IPS-11a (cell line): ENCODE measurements at regions not wholly inside any gene's neighbourhood (a gene's known extent, or its start where the extent isn't known, plus 50 kb on each side); places are given as distances from the start of the nearest gene placed in this dataset.

ENCODE experiments used
- H3K4me3 ChIP-seq: one replicate; pipeline ENCODE4 v1.5.1; 2013; ENCODE audit warnings: low read depth, low read length, control low read depth

DNA sequence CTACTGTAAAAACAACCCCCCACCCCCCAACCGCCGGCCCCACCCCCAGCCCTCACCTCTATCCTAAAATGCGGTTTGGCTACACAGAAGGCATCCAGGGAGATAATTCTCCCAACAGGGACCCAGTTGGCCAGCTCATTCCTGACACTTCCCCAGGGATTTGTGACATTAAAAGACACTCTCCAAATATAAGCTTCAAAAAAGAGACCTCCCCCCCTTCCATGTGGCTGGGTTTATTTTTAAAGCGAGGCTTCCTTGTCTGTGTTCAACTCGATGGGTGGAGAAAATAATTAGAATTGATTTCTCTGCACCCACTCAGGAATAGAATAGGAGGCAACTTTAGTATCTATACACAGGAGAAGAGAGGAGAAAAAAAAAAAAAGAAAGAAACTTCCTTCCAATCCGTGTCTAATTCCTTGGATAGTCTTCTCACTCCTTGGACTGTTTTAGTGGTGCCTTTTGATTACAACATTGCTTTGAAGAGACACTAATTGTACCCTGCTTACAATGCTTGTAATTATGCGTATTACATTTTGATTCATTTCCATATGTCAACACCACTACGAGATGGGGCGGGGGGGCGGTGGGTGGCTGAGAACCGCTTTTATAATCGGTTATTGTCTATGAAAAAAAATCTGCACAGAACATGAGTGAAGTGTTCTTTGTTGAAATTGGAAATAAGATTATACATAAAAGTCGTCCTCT is 500.4 kb downstream of the MIAT start:
- H3K4me3 ChIP-seq: no peak overlapping the region

DNA sequence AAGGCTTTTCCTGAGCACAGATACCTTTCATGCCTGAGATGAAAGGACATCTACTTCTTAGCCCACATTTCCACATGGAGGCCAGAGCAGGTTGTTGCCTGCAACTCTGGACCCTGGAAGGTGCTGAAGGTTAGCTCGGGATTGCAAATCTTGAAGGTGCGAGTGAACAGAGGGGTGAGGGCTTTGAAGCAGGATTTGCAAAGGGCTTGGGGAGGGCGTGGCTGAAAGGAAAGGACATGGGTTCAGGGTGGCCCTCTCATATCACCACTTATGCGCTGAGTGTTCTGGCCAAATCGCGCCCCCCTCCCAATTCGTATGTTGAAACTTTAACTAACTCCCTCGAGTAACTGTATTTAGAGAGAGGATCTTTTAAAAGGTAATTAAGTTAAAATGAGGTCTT is 501.6 kb downstream of the MIAT start:
- no peak overlapping the region for H3K4me3 ChIP-seq

DNA sequence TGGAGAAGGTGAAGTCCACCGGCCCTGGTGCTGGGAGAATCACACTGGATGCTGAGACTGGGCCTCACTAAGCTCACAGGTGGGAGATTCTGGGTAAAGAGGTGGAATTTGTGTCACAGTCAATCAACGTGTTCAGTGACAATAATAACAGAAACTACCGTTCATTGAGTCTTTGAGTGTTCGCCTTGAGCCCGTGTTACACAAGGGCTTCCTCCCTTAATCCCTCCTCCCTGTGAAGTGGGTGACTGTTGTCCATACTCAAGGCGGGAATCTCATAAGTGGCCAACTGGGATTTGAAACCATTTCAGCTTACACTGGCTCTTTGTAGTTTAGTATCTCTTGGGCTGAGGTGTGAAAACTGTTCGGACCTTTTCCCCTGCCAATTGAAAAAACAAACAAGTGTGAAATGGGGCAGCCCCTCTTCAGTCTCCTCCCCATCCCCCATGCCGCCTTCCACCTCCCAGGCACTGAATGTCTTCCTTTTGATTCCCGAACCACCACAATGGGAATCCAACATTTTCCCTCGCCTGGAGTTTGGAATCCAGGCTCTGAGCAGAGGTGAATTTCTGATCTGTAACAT is 502.4 kb downstream of the MIAT start:
- H3K4me3 ChIP-seq: no peak overlapping the region

DNA sequence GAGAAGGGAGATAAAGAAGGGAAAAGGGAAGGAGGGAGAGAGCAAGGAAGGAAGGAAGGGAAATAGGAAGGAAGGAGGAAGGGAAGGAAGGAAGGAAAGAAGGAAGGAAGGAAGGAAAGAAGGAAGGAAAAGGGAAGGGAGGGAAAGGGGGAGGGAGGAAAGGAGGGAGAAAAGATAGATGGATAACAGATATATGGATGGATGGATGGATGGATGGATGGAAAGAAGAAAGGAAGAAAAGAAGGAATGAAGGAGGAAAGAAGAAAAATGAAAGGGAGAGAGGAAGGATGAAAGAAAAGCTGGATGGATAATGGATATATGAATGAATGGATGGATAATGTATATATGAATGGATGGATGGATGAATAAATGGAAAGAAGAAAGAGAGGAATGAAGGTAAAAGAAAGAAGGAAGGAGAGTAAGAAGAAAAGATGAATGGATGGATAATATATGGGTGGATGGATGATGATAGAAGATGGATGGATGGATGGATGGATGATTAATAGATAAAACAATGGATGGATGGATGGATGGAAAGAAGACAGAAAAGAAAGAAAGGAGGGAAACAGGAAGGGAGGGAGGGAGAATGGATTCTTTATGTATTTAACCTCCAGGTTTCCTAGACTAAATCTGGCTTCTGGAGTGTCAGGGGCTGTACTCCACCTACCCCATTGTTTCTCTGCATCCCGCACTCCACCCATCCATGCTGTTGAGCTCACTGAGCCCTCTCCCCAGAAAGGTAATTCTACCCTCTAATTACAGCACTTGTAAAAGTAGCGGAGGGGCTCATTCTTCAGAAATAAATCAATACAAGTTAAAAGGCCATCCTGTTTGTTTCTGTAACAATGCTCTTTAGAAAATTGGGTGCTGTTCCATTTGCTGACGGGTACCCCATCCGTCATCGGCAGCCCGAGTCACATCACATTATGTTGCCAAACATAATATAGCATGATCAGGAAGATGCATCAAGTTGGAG is 506.1 kb downstream of the MIAT start:
- no peak overlapping the region for H3K4me3 ChIP-seq

DNA sequence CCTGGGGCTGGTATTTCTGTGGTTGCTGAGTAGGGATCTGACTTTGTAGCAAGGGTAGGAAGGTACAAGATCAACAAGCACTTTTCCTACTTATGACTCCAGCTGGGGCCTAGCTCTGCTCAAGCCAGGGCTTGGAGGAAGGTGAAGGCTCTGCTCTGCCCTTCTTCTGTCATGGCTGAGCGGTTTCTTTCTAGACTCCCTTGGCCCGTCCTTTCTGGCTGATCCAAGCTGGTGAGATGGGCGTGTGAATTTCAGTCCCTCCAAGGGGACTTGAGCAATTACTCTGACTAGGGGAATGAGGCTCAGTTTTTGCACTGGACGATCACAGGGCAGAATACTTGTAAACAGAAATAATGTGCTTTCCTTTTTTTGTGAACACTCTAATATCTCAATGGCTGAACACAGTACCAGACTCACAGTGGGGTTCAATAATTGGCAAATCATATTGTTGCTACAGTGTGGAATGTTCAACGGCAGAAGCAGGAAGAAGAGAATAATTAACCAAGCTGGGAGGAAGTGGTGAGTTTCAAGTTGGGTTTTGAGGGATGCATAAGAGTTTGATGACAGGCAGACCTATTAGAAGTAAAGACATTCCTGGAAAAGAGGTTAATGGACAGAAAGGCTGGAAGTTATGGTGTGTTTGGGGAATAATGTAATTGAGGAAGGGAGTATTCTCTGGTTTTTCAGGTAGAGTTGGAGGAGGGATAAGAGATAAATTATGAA is 507.6 kb downstream of the MIAT start:
- no peak overlapping the region for H3K4me3 ChIP-seq

DNA sequence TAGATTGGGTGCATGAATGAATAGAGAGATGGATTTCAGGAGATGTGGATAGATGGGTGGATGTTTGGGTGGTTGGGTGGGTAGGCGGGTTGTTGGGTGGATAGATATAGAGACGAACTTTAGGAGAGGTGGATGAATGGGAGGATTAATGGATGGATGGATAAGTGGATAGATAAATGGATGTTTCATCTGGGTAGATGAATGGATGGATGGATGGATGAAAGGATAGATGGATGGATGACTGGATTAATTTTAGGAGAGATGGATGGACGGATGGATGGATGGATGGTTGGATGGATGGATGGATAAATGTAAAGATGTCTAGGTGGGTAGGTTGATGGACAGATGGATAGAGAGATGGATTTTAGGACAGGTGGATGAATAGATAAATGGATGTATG is 511.3 kb downstream of the MIAT start:
- no peak overlapping the region for H3K4me3 ChIP-seq

DNA sequence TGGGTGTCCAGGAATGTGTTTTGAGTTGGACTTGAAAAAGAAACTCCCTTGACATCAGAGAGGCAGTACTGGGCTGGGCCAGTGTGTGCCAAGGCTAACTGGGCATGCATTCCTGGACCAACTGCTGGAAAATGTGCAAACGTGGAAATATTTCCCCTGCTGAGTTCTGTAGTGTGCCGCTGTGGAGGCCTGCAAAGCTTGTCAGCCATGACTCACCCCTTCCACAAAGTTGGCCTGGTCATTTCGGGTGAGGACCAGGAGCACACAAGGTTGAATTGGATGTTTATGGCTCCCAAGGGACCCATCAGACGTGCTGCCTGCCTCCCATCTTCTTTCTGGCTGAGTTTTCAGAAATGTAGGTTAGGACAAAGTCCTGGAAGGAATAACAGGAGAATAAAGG is 513.1 kb downstream of the MIAT start:
- H3K4me3 ChIP-seq: no peak overlapping the region

DNA sequence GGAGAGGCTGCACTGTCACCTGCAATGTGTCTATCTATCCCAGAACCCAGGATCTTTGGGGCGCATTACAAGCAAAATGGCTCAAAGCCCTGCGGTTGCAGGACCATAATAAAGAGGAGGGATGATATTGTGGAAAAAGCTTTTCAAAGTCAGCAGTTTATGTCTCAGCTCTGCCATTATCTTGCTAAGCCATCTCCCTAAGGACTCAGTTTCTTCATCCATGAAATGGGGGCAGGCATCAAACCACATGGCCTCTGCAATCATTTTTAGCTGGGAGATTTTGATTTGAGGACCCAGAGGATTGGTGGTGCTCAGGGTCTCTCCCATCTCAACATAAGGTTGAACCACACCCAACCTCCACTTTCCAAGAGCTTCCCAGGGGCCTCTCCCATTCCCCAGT is 513.8 kb downstream of the MIAT start:
- H3K4me3 ChIP-seq: no peak overlapping the region

DNA sequence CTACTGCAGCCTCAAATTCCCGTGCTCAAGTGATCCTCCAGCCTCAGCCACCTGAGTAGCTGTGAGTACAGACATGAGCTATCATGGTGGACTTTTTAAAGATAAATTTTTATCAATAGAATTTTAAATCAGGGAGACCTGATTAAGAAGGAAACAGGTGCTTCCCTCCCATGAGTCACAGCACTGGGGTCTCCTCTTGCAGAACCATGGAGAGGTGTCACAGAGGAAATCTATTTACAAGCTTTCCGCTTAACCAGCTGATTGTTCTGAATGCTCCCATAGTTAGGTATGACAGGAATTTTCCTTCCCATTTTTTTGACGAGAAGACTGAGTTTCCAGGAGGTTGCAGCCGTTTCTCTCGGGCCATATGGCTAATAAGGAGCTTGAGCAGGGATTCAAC is 516.1 kb downstream of the MIAT start:
- H3K4me3 ChIP-seq: no peak overlapping the region

DNA sequence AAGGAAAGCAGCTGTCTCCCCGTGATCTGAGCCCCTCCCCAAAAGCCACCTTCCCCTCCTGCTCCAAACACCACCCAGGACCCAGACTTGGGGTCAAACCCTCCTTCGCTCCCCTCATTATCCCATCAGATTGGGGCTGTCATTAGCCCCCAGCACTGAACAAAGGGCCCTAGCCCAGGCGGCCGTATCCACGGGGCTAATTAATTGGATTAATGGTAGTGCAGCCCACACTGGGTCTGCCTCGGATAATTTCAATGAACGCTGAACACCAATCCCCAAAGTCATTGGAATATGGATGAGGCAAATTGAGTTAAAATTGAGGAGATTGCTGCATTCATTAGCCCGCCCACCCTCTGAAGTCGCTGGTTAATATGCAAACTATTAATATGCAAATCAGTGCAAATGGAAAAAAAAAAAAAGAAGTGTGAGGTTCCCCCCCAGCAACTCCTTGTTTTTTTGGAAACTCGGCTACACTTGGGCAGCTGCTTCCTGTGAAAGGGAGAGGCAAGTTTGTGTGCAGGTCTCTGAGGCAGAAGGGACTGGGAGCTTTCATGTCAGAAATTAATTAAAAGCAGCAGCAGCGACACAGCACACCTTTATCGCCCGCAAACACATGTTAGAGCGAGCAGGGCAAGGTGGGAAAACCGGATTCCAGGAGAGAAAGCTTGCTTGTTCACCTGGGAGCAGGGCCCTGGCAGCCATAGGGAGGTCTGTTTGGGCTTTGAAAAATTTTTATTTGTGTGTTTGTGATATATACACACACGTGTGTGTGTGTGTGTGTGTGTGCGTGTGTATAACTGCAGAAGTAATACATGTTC is 517.8 kb downstream of the MIAT start:
- H3K4me3 ChIP-seq: no peak overlapping the region

DNA sequence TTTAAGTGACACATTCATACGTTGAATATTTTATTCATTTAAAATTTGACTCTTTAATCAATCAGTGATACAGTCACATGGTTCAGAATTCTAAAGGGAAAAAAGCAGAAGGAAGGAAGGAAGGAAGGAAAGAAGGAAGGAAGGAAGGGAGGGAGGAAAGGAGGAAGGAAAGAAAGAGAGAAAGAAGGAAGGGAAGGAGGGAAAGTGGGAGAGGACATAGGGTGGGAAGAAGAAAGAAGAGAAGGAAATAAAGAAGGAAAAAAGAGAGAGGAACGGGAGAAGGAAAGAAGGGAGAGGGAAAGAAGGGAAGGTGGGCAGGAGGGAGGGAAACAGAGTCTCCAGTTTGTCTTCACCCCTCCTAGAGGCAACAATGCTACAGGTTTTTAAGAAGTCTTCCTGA is 518.6 kb downstream of the MIAT start:
- no peak overlapping the region for H3K4me3 ChIP-seq

DNA sequence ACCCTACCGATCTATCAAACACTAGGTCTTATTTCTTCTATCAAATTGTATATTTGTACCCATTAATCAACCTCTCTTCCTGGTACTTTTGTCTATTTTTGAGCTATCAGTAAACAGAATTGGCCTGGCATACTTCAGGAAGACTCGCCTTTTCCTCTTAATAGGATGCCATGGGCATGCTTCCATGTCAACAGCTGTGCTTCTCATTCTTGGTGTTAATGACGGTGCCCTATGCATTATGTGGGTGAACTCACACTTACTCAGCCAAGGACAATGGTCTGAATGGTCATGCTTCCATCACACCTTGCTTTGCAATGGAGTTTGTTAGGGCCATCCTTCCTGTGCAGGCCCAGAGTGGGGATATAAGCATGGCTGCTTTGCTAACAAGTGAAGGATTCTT is 521.8 kb downstream of the MIAT start:
- no peak overlapping the region for H3K4me3 ChIP-seq

DNA sequence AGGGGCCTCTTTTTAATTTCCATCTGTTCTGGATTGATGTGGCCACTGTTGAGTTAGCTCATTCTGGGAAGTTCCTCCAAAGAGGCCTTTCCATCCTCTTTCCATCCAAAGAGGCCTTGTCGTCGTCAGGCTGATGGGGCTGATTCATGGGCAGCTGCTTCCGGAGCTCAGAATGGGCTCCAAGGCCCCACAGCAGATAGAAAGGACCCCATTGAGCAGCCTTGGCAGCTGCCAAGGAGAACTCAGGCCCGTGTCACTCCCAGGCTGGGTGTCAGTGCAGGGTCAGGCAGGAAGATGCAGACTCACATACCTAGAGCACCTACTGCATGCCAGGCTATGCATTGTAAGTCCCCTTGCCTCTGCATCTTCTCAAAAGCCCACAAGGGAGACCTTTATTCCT is 524.1 kb downstream of the MIAT start:
- H3K4me3 ChIP-seq: no peak overlapping the region

DNA sequence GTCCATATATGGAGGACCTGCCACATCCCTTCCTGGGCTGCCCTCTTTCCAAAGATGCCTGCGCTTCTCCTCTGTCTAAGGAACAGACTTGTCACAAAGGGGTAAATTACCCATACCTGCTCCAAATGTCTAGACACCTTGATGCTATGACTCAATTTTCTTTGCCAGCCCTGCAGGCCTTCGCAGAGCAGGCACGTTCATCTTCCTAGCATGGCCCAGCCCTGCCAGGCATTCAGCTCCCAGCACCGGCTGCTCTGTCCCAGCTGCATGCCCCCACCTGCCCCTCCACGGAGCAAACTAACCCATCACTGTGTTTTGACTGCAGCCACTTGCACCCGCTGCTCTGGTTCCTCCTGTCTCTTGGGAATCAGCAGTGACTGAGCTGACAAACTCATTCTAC is 526.1 kb downstream of the MIAT start:
- H3K4me3 ChIP-seq: no peak overlapping the region

DNA sequence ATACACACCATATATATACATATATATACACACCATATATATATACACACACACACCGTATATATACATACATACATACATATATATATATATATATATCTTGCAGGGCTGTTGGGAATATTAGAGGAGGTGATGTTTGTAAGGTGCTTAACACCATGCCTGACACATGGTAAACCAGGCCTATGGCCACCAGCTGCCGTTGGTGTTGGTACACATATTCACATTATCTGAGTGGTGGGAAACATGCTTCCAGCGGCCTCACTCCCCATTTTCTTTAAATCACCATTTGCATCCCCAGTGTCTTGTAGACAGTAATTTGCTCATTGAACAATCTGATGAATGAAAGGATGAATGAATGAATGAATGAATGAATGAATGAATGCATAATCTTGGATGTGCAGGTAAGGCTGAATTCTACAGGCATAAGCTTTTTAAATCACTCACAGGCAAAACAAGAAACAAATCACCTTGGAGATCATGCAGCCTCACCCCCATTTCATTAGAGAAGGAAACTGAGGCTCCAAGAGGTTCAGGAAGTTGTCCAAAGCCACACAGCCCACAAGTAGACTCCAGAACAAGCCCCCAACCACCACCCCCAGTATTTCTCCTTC is 527.8 kb downstream of the MIAT start:
- no peak overlapping the region for H3K4me3 ChIP-seq

DNA sequence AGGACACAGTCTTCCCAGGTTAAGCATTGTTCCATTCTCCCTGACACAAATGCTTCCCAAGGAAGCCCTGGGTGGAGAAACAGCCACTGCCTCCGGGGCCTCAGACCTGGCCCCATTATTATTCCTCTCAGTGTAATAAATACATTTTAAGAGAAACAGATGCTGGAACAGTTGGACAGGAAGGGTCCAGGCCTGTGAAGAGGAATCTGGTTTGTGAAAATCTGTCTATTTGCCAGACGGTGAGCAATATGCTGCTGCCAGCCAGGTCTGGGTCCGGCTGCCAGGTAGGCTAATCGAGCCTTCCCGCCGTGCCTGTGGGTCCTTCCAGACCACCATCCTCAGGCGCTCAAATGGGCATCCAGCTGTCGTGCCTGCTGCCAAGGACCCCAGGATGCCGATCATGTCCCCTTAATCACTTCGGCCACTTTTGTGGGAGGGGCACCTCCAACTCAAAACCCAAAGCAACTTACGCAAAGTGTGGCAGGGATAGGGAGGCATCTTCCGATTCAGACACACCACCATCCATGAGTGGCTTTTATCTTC is 528.4 kb downstream of the MIAT start:
- no peak overlapping the region for H3K4me3 ChIP-seq

DNA sequence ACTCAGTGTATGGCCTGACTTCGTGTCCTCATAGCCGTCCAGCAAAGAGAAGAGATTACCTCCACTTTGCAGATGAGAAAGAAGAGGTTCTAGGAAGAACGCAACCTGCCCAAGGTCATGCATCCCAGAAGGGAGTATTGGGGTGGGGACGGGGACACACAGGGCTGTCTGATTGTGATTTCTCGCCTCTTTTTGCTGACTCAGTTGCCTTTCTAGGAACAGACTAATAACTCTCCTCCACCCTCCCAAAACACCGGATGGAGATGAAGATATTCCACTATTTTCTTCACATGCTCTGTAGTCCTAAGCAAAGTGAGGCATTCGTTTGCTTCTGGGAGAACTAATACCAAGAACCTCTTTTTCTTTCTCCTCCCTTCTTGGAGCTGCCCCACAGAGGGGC is 529.3 kb downstream of the MIAT start:
- H3K4me3 ChIP-seq: no peak overlapping the region

DNA sequence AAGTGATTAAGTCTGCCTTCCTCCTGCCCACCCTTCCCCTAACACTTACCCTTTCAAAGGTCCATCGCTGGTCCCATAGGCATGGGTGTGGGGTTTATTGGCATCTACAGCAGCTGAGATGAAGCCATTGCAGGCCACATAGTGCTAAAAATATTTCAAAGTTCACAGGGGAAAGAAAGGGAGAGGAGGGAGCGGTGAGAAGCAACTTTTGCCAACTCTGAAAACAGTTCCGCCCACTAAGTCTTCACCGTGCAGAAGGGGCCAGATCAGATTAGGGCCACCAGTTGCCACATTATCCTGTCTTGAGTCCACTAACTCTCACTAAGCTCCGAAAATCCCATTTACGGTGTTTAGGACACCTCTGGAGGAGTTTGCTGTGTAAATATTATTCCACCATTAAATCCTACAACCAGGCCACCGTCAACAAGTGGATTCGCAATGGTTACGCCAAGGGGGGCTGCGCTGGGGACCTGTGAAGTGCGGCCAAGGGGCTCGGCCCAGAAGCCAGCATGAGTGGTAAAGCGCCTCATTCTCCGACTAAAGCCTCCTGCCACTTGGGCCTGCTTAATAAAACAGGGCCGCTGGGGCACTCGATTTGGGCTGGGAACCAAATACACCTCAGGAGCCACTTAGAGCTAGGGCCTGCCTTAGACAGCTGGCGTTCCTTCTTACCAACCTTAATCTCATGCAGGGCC is 534.9 kb downstream of the MIAT start:
- no peak overlapping the region for H3K4me3 ChIP-seq

DNA sequence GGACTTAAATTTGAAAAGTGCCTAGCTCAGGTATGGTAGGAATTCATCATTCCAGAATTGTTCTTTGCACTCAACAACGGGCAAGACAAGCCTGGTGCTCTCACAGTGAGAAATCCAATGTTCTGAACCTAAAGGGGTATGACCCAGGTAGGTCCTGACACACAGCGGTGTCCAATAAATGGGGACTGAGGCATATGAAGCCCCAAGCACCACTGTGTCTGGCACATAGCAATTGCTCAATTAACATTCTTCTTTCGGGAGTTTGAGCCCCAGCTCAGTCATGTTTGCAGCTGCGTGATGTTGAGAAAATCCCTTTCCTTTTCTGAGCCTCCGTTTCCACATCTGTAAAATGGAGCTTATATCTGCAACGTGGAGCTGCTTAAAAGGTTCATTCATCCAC is 535.8 kb downstream of the MIAT start:
- no peak overlapping the region for H3K4me3 ChIP-seq
